NCI-H460 (cell line): ENCODE measurements at regions not wholly inside any gene's neighbourhood (a gene's known extent, or its start where the extent isn't known, plus 50 kb on each side); places are given as distances from the start of the nearest gene placed in this dataset.
"Not testable (repeated sequence)": the region's sequence is repeated elsewhere in the genome, so short reads cannot be mapped to it uniquely, and the experiment has no call there.

Experiments used
- DNase-seq: peaks from one replicate; pipeline ENCODE4 v3.0.0-alpha.2; 2016; ENCODE audit warnings: low read depth; ENCODE audit errors: extremely low read depth

DNA sequence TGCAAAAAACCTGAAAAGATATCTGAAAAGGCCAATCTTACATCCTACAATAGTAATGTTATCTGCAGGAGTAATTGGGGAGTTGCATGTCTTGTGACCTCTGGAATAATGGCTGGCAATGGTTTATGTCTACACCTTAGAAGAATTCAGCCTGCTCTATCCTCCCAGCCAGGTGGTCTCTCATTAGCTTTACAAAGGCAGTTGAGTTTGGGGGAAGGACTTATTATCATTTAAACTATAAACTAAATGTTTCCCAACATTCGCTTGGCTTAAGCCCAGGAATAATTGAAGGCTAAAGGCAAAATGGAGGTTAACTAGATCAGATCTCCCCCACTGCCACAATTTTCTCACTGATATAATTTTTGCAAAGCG is 158.4 kb upstream of the SFSWAP start:
- DNase-seq, result no peak

DNA sequence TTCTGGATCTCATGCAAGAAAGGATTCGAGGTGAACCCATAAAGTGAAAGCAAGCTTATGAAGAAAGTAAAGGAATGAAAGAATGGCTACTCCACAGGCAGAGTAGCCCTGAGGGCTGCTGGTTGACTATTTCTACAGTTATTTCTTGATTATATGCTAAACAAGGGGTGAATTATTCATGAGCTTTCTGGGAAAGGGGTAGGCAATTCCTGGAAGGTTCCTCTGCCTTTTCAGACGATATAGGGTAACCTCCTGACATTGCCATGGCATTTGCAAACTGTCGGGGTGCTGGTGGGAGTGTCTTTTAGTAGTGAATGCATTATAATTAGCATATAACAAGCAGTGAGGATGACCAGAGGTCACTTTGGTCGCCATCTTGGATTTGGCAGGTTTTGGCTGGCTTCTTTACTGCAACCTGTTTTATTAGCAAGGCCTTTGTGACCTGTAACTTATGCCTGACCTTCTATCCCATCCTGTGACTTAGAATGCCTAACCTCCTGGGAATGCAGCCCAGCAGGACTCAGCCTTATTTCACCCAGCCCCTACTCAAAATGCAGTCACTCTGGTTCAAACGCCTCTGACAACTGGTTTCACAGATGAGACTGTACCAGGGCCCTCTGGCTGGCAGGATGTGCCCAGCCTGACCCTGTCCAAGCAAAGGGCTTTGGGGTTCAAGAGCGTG is 157.7 kb upstream of the SFSWAP start:
- DNase-seq, result no peak

DNA sequence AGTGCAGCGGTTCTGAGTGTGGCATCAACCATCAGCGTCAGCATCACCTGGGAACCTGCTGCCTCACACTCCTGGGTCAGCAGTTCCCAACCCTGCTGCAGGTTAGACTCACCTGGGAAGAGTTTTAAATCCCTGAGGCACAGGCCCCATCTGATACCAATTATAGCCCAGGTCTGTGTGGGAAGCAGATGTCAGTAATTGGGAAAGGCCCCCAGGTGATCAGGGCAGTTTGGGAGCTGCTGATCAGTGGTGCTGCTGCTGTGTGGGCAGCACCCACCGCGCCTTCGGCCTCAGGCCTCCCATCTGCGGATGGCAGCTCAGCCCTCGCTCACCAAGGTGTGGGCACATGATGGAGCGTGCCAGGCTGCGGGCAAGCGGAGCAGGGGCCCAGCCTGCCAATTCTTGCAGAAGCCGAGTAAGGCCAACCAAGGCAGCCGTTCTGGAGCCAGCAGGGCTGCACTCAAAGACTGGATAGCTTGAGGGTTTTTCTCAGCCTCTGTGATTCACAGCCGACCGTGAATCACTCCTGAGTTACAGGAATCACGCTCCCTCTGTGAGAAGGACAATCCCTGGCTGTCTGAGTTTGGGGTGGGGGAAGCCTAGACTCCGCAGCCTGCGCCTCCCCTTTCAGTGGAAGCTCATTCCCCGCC is 155.6 kb upstream of the SFSWAP start:
- DNase-seq, result no peak

DNA sequence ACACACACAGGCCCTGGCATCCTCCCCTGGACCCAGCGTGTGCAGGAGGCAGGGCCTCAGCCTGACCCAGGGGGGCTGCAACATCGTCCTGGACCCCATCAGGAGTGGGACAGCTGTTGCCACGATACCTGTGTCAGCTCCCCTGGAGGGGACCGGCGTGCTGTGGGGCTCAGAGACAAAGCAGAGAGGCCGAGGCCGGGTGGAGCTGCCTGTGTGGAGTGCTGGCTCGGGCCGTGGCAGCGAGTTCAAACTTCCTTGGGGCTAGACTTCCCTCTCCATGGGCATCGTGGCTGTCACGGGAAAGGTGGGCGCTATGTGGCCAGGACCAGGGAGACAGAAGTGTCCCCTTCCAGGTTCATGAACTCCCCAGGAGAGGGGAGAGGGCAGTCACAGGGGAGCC is 155.0 kb upstream of the SFSWAP start:
- DNase-seq, result no peak

DNA sequence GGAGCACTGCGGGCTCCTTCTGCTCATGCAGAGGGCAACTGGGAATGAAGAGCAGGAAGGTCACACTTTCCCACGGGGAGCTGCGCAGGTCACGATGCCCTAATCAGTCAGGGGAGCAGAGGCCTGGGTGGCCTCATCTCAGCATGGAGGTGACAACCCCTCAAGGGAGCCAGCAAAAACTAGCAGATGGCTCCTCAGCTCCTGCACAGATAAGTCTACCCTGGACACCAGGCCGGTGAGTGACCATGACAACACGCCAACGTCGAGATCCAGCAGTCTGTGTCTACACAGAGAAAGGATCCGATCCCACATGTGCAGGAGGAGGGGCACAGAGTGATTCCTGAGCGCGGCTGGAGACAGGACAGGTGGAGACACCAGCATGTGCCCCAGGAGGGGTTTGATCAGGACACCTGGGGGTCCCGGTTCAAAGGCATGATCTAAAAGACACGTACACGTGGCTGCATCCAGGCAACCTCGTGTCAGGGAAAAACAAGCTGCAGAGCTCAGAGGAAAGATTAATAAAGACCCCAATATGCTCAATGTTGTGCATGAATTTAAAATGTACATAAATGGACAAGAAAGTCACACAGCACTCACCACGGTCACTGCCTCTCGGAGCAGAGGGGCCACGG is 153.7 kb upstream of the SFSWAP start:
- DNase-seq, result no peak

DNA sequence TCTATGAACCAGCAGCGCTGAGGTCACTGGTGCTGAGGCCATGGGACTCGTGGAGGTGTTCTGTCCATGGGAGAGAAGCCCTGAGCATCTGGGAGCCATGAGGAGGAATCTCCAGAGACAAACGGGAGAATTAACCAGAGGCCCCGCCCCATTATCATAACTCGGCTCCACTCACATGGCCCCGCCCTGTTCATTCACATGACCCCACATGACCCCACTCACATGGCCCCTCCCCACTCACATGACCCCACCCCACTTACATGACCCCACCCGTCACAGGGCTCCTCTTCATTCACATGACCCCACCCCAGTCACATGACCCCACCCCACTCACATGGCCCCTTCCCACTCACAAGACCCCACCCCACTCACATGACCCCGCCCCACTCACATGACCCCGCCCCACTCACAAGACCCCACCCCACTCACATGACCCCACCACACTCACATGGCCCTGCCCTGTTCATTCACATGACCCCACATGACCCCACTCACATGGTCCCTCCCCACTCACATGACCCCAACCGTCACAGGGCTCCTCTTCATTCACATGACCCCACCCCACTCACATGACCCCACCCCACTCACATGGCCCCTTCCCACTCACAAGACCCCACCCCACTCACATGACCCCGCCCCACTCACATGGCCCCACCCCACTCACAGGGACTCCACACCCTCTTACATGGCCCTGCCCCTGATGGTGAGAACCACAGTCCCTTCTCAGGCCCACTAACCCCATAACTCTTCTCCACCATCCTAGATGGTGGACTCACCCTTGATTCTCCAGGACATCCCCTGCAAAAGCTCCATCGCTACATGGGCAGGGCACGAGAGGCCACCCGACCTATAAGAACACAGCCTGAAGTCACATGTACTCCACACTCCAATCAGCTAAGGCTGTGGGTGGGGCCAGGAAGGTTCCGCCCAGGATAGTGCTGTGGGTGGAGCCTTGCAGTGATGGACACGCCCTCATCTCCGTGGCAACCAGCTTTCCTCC is 151.1 kb upstream of the SFSWAP start:
- no peak for DNase-seq

DNA sequence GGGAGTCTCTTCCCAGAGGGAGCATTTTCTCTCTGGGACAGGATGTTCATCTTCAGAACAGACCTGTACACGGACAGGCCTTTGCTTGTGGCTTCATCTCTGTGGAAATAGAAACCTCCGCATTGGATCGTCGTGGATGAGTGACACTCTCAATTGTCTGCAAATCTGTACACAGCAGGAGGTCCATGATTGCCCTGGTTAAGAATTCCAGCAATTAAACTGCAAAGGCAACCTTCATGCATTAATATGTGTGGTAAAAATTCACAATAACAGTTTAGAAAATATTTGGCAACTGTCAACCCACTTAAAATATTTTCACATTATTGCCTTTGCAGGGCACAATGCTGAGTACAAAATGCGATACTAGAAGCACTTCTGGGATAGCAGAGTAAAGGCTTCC is 149.8 kb upstream of the SFSWAP start:
- no peak for DNase-seq

DNA sequence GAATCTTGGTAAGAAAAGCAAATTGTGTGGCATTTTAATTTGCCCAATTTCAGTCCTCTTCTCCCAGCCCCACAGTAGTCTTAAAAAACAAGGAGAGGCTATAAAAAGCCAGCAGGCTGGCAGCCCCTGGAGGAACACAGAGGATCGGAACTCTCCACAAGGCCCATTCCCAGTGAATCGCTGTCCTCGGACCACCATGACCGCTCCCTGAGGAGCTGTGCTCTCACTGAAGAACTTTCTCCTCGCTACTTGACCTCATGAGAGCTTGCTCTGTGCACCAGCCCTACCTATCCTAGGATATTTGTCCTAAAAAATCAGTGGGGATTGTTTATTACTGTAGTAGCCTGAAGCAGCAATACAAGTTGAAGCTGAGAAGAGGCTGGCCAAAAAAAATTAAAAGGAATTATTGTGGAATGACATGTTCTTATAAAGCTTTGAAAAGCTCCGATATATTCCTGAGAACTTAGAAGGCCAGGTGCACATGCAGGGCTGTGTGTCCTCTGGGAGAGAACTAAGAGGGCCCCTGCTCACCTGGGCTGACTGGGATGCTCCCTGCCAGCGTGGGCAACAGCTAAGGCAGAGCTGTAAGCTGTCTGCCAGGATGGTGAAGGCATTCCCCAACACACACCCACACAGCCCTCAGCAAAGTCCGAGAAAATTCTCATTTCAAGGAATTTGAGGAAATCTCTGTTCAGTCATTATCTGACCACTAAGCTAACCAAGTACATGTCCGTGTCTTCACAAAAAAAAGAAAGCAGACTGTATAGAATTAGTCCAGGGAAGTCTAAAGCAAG is 148.8 kb upstream of the SFSWAP start:
- no peak for DNase-seq

DNA sequence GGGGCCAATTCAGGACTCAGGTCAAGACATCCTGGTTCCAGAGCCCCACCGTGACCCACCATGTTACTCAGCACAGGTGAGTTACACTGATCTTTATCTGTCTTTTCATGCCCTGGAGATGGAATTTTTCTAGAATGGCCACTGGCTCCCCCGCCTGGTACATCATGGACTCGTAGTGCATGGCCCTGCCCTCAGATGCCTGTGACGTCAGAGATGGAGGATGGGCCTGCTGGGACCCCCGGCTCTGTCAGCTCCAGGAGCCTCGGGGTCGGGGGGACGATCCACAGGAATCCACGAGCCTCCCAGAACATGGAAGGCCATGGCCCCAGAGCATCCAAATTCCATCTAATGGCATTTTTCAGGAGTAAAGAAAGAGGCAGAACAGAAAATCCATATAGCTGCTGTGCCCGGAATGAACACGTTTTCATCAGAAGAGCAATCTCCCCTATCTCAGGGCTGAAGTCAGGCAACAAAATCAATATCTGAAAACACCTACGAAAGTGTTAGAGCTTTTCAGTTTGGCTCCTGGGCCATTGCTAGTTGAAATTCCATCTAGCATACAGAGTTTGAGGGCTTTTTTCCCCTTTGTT is 146.7 kb upstream of the SFSWAP start:
- peak; percentile 13 for DNase-seq

DNA sequence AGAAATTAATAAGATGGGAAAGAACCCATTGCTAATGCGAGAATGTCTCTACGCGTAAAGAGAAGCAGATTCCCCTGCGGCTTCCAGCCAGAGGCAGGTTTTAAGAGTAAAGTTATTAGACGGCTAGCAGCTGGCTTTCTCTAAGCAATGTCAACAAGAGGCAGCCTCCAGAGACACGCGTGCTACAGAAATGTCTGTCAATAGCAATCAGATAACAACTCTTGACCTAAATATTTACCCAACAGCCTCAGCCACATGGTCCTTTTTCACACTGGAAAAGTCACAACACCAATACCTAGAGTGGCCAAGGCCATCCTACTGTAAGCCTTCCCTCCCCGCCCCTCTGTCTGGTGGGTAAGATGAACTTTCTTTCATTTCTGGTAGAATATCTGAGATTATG is 146.0 kb upstream of the SFSWAP start:
- DNase-seq, result no peak

DNA sequence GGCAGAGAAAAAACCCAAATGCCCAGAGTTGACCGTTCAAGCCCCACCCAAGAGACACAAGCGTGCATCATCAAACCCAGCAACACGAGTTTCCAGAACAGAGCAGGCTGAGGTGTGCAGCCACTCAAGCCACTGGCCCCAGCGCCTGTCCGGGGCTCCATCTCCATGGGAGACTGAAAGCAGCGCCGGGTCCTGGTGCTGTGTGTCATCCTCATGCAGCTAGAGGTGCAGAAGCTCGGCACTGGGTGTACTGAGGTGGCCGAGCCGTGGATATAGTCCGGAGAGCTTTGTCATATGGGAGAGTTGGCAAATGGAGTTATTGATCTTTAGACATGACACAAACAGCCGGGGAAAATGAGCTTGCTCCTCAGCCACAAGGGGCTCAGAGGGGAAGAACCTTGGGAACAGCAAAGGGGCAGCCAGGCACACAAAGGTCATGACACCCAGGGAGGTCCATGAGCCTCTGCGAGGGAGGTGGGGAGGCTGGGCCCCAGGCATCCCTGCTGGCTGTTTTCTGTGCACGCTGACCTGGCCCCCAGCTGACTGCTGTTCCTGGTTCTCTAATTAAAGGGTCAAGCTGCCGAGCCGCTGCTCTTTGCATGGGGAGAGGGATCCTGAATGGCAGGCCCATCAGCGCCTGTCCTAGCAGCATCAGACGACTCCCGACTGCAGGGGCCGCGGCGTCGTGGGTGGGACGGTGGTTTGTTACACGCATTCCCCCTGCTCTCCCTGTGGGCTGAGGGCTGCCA is 145.4 kb upstream of the SFSWAP start:
- DNase-seq, result no peak

DNA sequence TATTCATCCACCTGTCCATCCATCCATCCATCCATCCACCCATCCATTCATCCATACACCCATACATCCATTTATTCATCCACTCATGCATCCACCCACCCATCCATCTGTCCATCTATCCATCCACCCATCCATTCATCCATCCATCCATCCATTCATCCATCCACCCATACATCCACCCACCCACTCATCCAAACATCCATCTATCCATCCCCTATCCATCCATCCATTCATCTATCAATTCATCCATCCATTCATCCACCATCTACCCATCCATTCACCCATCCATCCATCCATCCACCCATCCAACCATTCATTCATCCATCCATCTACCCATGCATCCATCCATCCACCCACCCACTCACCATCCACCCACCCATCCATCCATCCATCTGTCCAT is 142.6 kb upstream of the SFSWAP start:
- DNase-seq, result no peak

DNA sequence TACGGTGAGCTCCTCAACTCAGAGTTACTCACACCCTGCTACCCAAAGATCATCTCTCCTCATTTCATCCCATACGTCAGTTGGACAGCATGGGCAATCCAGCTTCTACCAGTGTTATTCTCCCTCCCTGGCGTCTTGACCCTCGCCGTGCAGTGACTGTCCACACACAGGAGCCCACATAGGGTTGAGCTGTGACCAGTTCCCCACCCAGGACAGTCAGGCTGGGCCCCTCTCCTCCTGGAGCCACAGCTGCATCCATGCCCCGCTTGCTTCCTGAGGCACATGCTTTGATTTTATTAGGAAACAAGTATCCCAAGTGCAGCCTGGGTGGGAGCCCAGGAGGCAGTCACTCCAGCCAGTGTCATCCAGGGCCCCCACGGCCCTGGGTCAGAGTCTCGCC is 140.3 kb upstream of the SFSWAP start:
- no peak for DNase-seq

DNA sequence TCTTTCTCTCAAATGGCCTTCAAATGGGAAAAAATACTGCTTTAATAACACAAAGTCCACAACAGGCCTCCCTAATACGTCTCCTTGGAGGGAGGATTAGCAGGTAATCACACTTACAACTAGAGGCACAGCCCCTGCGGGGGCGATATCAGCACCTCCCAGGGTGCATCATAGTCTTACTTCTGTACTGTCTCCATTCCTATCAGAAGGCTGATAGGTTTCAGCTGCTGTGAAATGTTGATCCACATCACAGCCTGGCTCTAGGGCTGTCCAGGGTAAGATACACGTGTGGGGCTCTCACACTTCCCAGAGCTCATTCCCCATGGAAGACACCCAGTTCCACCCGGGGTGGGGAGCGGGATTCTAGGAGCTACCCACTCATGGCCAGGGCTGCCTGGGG is 139.1 kb upstream of the SFSWAP start:
- DNase-seq, result no peak

DNA sequence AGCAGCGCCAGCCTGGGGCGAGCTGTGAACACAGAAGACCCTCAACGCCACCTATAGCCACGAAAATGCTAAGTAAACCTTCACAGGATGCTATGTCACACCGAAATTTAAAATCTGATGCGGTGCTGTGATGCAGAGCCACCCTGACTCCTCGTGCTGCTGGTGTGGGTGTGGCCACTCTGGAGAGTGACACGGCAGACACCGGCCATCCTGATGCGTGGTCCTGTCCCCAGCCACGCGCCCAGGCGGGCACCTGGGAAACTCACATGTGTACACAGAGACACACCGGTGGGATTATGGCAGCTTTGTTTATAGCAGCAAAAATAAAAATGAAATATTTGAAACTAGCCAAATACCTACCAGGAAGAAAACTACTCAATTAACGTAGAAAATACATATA is 138.3 kb upstream of the SFSWAP start:
- no peak for DNase-seq

DNA sequence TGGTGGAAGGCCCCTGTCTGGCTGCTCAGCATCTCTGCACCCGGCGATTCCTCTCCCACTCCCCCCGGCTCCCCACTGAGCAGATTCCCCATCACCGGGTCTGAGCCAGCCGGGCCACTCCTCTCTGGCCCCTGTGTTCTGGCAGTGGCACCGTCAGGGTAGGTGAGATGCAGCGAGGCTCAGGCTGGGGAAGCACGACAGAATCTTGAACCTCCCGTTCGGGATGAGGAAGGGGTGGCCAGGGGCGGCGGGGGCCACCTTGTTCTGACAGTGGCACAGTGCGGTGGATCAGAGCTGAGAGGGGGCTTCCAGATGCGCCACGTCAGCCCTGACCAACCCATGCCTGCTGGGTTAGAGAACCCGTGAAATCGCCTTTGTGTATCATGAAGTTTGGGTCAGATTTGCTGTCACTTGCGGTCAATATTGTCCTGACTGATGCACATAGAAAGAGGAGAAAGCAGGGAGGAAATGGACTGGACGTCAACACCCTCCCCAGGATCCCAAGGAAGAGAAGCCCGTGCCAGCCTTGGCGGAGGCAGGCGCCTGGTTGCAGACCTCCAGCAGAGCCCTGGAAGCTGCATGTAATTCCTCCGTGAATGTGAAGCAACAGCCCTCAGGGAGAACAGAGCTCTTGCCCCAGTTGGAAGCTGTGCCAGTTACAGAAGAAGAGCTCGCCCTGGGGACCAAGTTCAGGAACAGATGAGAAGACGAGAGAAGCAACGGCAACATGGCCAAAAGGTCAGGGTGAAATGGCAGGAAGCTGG is 137.1 kb upstream of the SFSWAP start:
- DNase-seq, result no peak

DNA sequence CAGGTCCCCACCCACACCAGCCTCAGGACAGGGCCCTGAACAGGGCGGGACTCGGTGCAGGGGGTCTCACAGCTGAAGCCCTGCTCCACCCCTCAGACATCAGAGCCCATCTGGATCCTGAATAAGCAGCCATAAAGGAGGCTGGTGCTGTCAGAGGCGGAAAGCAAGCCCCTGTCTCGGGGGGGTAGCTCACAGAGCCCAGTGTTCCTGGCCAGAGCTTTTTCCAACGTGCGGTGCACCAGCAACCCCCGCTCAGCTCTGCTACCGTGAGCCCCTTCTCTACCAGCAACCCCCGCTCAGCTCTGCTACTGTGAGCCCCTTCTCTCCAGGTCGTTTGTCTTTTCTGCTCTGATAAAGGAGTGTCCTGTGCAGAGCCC is 136.5 kb upstream of the SFSWAP start:
- DNase-seq, result no peak

DNA sequence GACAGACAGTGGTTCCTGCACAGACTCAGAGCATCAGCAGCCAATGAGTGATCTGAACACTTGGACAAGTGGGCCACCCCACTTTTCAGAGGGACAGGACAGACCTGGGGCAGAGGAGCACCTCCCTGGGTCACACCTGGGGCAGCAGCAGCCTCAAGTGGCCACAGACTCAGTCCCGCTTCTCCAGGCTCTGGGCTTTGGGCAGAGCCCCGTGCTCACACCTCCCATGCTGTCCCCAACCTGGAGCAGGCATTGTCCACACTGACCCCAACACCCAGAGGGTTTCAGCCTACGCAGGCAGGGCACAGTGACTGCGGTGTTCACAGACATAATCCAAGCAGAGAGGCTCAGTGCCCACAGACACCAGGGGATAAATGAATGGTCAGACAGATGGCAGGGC is 135.5 kb upstream of the SFSWAP start:
- DNase-seq, result no peak

DNA sequence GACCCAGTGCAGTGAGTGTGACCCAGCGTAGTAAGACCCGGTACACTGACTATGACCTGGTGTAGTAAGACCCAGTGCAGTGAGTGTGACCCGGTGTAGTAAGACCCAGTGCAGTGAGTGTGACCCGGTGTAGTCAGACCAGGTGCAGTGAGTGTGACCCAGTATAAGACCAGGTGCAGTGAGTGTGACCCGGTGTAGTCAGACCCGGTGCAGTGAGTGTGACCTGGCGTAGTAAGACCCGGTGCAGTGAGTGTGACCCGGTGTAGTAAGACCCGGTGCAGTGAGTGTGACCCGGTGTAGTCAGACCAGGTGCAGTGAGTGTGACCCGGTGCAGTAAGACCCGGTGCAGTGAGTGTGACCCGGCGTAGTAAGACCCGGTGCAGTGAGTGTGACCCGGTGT is 134.2 kb upstream of the SFSWAP start:
- DNase-seq, result not testable (repeated sequence)
